Coronary artery (tissue), 2 donors: ENCODE measurements at regions not wholly inside any gene's neighbourhood (a gene's known extent, or its start where the extent isn't known, plus 50 kb on each side); places are given as distances from the start of the nearest gene placed in this dataset.

Experiments used
- DNase-seq: peaks from one replicate; pipeline ENCODE4 v3.0.0-alpha.2; 2017; ENCODE audit warnings: low spot score
- H3K27ac ChIP-seq, 2 donors: fragments of 200-600 bp; sonication (generic); one replicate each; pipeline ENCODE4 v1.5.1; 2016 to 2019
- H3K4me3 ChIP-seq: fragments of 200-600 bp; sonication (generic); 2 replicates; pipeline ENCODE4 v1.5.1; 2016; ENCODE audit warnings: mild to moderate bottlenecking, moderate library complexity
- CTCF ChIP-seq: fragments of 200-600 bp; sonication (generic); IDR thresholded peaks from one replicate; pipeline ENCODE4 v1.5.1; 2019; ENCODE audit warnings: antibody characterized with exemption

- no peak for DNase-seq
- Histone ChIP-seq H3K27ac (no peak overlapping the region), H3K4me3 (no peak overlapping the region)
- no peak for TF ChIP-seq CTCF
Measured at GRCh38 chr1:60870269-60870865, 212.0 kb upstream of the NFIA start.

- DNase-seq: no peak
- TF ChIP-seq CTCF: no peak
- H3K27ac ChIP-seq: no peak overlapping the region
- no peak overlapping the region for H3K4me3 ChIP-seq
Measured at GRCh38 chr1:60868901-60869663, 213.3 kb upstream of the NFIA start.

- Histone ChIP-seq H3K27ac (no peak overlapping the region), H3K4me3 (no peak overlapping the region)
- no peak for TF ChIP-seq CTCF
- no peak for DNase-seq
Measured at GRCh38 chr1:60867782-60868181, 214.6 kb upstream of the NFIA start.

- DNase-seq: no peak
- no peak overlapping the region for H3K27ac ChIP-seq
- H3K4me3 ChIP-seq: no peak overlapping the region
- TF ChIP-seq CTCF: no peak
Measured at GRCh38 chr1:60866917-60867531, 215.3 kb upstream of the NFIA start.

GRCh38 chr1:60866226-60866900 lies 216.0 kb upstream of the NFIA start:
- no peak for TF ChIP-seq CTCF
- H3K4me3 ChIP-seq: peak overlapping the region; percentile 25
- no peak for DNase-seq
- H3K27ac ChIP-seq: no peak overlapping the region

GRCh38 chr1:60865166-60865565 lies 217.2 kb upstream of the NFIA start:
- no peak for DNase-seq
- no peak overlapping the region for H3K27ac ChIP-seq
- TF ChIP-seq CTCF: no peak
- no peak overlapping the region for H3K4me3 ChIP-seq
